K562 (cell line): ENCODE measurements at regions not wholly inside any gene's neighbourhood (a gene's known extent, or its start where the extent isn't known, plus 50 kb on each side); places are given as distances from the start of the nearest gene placed in this dataset.

ENCODE experiments used
- ATAC-seq: fragments of 200-7000 bp; cut with Tn5 transposase; 3 replicates; pipeline ENCODE4 v1.9.1; 2020; ENCODE audit warnings: moderate library complexity
- BruUV-seq: library from RNA; stranded (reverse); fragments of 400-500 nt; replicated peaks from 2 replicates; lab custom pipeline; 2021; lab: Mats Ljungman, UMichigan
- CTCF ChIA-PET: fragments of 300-600 bp; formaldehyde crosslinking; extraction: SDS; loops from one replicate; lab custom pipeline; 2021; ENCODE audit warnings: low intra/inter-chr PET ratio; lab: Yijun Ruan, JAX
- POLR2A ChIA-PET: fragments of 300-600, 350-650 bp; sonication (Branson Sonifier 250); formaldehyde crosslinking; extraction: SDS; loops from one replicate; lab custom pipeline; 2021; ENCODE audit warnings: antibody characterized with exemption, inconsistent platforms; lab: Yijun Ruan, JAX
- DNase-seq, 4 experiments: peaks; one replicate each; pipeline versions ENCODE4 v3.0.0 to v3.0.0-alpha.2; 2011 to 2018; ENCODE audit warnings: low spot score in 3 of 4, mixed read lengths in 3 of 4; ENCODE audit errors: extremely low read depth in 1 of 4
- FAIRE-seq: peaks from 2 replicates; lab custom pipeline; 2011; peaks lifted over from hg19 to GRCh38; lab: Jason Lieb, UNC
- H2AFZ ChIP-seq: 2 replicates; pipeline ENCODE4 v1.6.0; 2011; ENCODE audit warnings: low read depth, low read length, control low read depth, inconsistent platforms
- H3K27ac ChIP-seq: fragments of 200-600 bp; 3 replicates; pipeline ENCODE4 v1.8.0; 2011; ENCODE audit warnings: low read depth, mild to moderate bottlenecking, control low read depth, inconsistent platforms, low read length, moderate library complexity, mixed read lengths; ENCODE audit errors: extremely low read depth
- H3K27me3 ChIP-seq, 2 experiments: fragments of 300-600 bp in 1 of 2; 2 replicates in 1 of 2; 3 replicates in 1 of 2; pipeline versions ENCODE4 v1.6.0 to v1.8.0; 2011; ENCODE audit warnings: inconsistent platforms in 2 of 2, low read length in 2 of 2, mild to moderate bottlenecking in 1 of 2, mixed read lengths in 1 of 2, moderate library complexity in 1 of 2; ENCODE audit not compliant: control insufficient read depth in 2 of 2, insufficient read depth in 2 of 2
- H3K36me3 ChIP-seq: fragments of 300-600 bp; 3 replicates; pipeline ENCODE4 v1.8.0; 2011; ENCODE audit warnings: mild to moderate bottlenecking, low read length, inconsistent platforms; ENCODE audit not compliant: control insufficient read depth, insufficient read depth
- H3K4me1 ChIP-seq, 2 experiments: fragments of 200-600 bp in 1 of 2; replicated peaks in 1 of 2; 2 replicates in 1 of 2; 3 replicates in 1 of 2; pipeline versions ENCODE4 v1.5.1 to v1.8.0; 2011; ENCODE audit warnings: inconsistent platforms in 2 of 2, low read length in 2 of 2, mild to moderate bottlenecking in 1 of 2, mixed read lengths in 1 of 2, moderate library complexity in 1 of 2; ENCODE audit not compliant: control insufficient read depth in 2 of 2, insufficient read depth in 2 of 2
- H3K4me2 ChIP-seq: 2 replicates; pipeline ENCODE4 v1.6.1; 2011; ENCODE audit warnings: low read length, control low read depth, inconsistent platforms, mixed read lengths; ENCODE audit not compliant: insufficient read depth
- H3K4me3 ChIP-seq: fragments of 200-600 bp; sonication (generic), shearing (Covaris generic); 2 replicates; pipeline ENCODE4 v1.5.1; 2016; ENCODE audit warnings: control low read depth, inconsistent platforms
- H3K79me2 ChIP-seq: fragments of 200-600 bp; 3 replicates; pipeline ENCODE4 v1.8.0; 2011; ENCODE audit warnings: low read length, inconsistent platforms; ENCODE audit not compliant: control insufficient read depth, insufficient read depth
- H3K9ac ChIP-seq, 2 experiments: 2 replicates each; pipeline versions ENCODE4 v1.6.0 to v1.6.1; 2011; ENCODE audit warnings: low read depth in 2 of 2, low read length in 2 of 2, control low read depth in 1 of 2, inconsistent platforms in 1 of 2, mild to moderate bottlenecking in 1 of 2, mixed read lengths in 1 of 2; ENCODE audit not compliant: insufficient read depth in 1 of 2
- H3K9me1 ChIP-seq: one replicate; pipeline ENCODE4 v1.6.0; 2011; ENCODE audit warnings: inconsistent platforms, mild to moderate bottlenecking, low read length, moderate library complexity; ENCODE audit not compliant: control insufficient read depth, insufficient read depth
- H3K9me3 ChIP-seq: replicated peaks from 2 replicates; pipeline ENCODE4 v1.5.1; 2011; ENCODE audit warnings: low read depth, low read length, inconsistent platforms; ENCODE audit not compliant: control insufficient read depth, insufficient read depth
- H4K20me1 ChIP-seq: replicated peaks from 2 replicates; pipeline ENCODE4 v1.6.1; 2011; ENCODE audit warnings: low read length, inconsistent platforms, mixed read lengths; ENCODE audit not compliant: control insufficient read depth, insufficient read depth
- CEBPZ ChIP-seq: fragments of 150-350 bp; IDR thresholded peaks from 2 replicates; pipeline ENCODE4 v1.6.1; 2014; ENCODE audit warnings: low read depth, mild to moderate bottlenecking, low read length, borderline replicate concordance
- CHD4 ChIP-seq: fragments of 200-600 bp; sonication (generic); IDR thresholded peaks from 3 replicates; pipeline ENCODE4 v1.6.1; 2012; ENCODE audit warnings: low read depth, mild to moderate bottlenecking, mixed read lengths, low read length, inconsistent platforms; ENCODE audit not compliant: insufficient read depth, insufficient replicate concordance, poor library complexity, severe bottlenecking
- GTF2F1 ChIP-seq: IDR thresholded peaks from 2 replicates; pipeline ENCODE4 v1.6.1; 2011; ENCODE audit warnings: low read depth, low read length, improper control_type of control experiment
- HDAC6 ChIP-seq: IDR thresholded peaks from 2 replicates; pipeline ENCODE4 v1.6.1; 2012; ENCODE audit warnings: low read depth, mild to moderate bottlenecking, control low read depth, inconsistent platforms, low read length, moderate library complexity
- KLF10 ChIP-seq: fragments of 250-450 bp; sonication (Bioruptor Pico); IDR thresholded peaks from 2 replicates; pipeline ENCODE4 v1.6.1; 2021; ENCODE audit warnings: matching md5 sums
- THRAP3 ChIP-seq: fragments of 450-650 bp; IDR thresholded peaks from 2 replicates; pipeline ENCODE4 v1.6.1; 2016; ENCODE audit warnings: mild to moderate bottlenecking, inconsistent platforms, borderline replicate concordance
- YY1 ChIP-seq, 3 experiments: IDR thresholded peaks; 2 replicates each; pipeline ENCODE4 v1.6.1; 2011; ENCODE audit warnings: low read length in 2 of 3, mild to moderate bottlenecking in 2 of 3, moderate library complexity in 2 of 3, borderline replicate concordance in 1 of 3, control low read depth in 1 of 3, low read depth in 1 of 3; ENCODE audit not compliant: insufficient read depth in 3 of 3, insufficient replicate concordance in 2 of 3, control insufficient read depth in 1 of 3, insufficient read length in 1 of 3; ENCODE audit errors: extremely low read depth in 1 of 3
- ZNF76 ChIP-seq: fragments of 250-450 bp; sonication (Bioruptor Pico); IDR thresholded peaks from 2 replicates; pipeline ENCODE4 v1.4.0; 2020; ENCODE audit warnings: mild to moderate bottlenecking, moderate library complexity, borderline replicate concordance
- WGBS: fragments of 100-300 bp; shearing (Covaris generic); methylation state at CpG from one replicate; pipeline ENCODE4 v1.1.6; 2016; ENCODE audit warnings: low coverage, mixed read lengths; ENCODE audit not compliant: insufficient coverage; ENCODE audit errors: missing lambda C conversion rate; 5-methylcytosine and 5-hydroxymethylcytosine counted together
- in situ Hi-C: fragments of 300-500 bp; cut with MboI; formaldehyde crosslinking; loops from 4 replicates; pipeline ENCODE4 v1.15.0; 2018; ENCODE audit warnings: inconsistent platforms, mixed read lengths
- intact Hi-C: fragments of 100-400 bp; cut with micrococcal nuclease; formaldehyde crosslinking; loops from 2 replicates; pipeline ENCODE4 v1.14.2; 2022
- TF ChIP-seq, protein P1 (sequence below): fragments of 450-650 bp; formaldehyde crosslinking; IDR thresholded peaks from 2 replicates; pipeline ENCODE4 v1.4.0; 2020; ENCODE audit warnings: mild to moderate bottlenecking, moderate library complexity
- TF ChIP-seq, protein P2 (sequence below): sonication (generic); formaldehyde crosslinking; IDR thresholded peaks from 2 replicates; pipeline ENCODE4 v1.8.1; 2023; ENCODE audit warnings: missing genetic modification reagents, mild to moderate bottlenecking, borderline replicate concordance
- TF ChIP-seq, protein P3 (sequence below): sonication (generic); formaldehyde crosslinking; IDR thresholded peaks from 2 replicates; pipeline ENCODE4 v1.8.0; 2022; ENCODE audit warnings: mild to moderate bottlenecking, missing genetic modification reagents

- intact Hi-C loops = no loop called here
- H3K4me1 ChIP-seq = no peaks in the 10 kb centered on the region
- H3K4me2 ChIP-seq = no peak overlapping the region
- no peaks in the 10 kb centered on the region for H3K9me1 ChIP-seq
- no peak overlapping the region for H3K9ac ChIP-seq
- H3K79me2 ChIP-seq = no peaks in the 10 kb centered on the region
- H3K4me3 ChIP-seq = no peak overlapping the region
- WGBS = 4% methylated on average over 4 of the region's 4 CpGs
- DNase-seq (no peak), FAIRE-seq (no peak), ATAC-seq (no peak)
- H3K27ac ChIP-seq = no peak overlapping the region
- no peaks in the 10 kb centered on the region for H4K20me1 ChIP-seq
- no peak overlapping the region for H2AFZ ChIP-seq
- in situ Hi-C loops = no loop called here
- no peaks in the 10 kb centered on the region for H3K36me3 ChIP-seq
- no peaks in the 10 kb centered on the region for H3K9me3 ChIP-seq
- POLR2A ChIA-PET = no interaction called here
- CTCF ChIA-PET = no interaction called here
- no TSS peak for BruUV-seq
- TF ChIP-seq HDAC6 = no peak
- TF ChIP-seq CHD4 = no peak
- TF ChIP-seq YY1 (IDR thresholded peaks at IDR 0.05; ENCODE audit: borderline replicate concordance in 1 of 3, control insufficient read depth in 1 of 3, extremely low read depth in 1 of 3, insufficient read depth in 3 of 3, insufficient read length in 1 of 3, insufficient replicate concordance in 2 of 3, low read depth in 1 of 3, low read length in 2 of 3) = no peak
- TF ChIP-seq, protein P1, sequence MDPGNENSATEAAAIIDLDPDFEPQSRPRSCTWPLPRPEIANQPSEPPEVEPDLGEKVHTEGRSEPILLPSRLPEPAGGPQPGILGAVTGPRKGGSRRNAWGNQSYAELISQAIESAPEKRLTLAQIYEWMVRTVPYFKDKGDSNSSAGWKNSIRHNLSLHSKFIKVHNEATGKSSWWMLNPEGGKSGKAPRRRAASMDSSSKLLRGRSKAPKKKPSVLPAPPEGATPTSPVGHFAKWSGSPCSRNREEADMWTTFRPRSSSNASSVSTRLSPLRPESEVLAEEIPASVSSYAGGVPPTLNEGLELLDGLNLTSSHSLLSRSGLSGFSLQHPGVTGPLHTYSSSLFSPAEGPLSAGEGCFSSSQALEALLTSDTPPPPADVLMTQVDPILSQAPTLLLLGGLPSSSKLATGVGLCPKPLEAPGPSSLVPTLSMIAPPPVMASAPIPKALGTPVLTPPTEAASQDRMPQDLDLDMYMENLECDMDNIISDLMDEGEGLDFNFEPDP = no peak
- TF ChIP-seq ZNF76 (CRISPR knock-in tag) = no peak
- TF ChIP-seq, protein P2, sequence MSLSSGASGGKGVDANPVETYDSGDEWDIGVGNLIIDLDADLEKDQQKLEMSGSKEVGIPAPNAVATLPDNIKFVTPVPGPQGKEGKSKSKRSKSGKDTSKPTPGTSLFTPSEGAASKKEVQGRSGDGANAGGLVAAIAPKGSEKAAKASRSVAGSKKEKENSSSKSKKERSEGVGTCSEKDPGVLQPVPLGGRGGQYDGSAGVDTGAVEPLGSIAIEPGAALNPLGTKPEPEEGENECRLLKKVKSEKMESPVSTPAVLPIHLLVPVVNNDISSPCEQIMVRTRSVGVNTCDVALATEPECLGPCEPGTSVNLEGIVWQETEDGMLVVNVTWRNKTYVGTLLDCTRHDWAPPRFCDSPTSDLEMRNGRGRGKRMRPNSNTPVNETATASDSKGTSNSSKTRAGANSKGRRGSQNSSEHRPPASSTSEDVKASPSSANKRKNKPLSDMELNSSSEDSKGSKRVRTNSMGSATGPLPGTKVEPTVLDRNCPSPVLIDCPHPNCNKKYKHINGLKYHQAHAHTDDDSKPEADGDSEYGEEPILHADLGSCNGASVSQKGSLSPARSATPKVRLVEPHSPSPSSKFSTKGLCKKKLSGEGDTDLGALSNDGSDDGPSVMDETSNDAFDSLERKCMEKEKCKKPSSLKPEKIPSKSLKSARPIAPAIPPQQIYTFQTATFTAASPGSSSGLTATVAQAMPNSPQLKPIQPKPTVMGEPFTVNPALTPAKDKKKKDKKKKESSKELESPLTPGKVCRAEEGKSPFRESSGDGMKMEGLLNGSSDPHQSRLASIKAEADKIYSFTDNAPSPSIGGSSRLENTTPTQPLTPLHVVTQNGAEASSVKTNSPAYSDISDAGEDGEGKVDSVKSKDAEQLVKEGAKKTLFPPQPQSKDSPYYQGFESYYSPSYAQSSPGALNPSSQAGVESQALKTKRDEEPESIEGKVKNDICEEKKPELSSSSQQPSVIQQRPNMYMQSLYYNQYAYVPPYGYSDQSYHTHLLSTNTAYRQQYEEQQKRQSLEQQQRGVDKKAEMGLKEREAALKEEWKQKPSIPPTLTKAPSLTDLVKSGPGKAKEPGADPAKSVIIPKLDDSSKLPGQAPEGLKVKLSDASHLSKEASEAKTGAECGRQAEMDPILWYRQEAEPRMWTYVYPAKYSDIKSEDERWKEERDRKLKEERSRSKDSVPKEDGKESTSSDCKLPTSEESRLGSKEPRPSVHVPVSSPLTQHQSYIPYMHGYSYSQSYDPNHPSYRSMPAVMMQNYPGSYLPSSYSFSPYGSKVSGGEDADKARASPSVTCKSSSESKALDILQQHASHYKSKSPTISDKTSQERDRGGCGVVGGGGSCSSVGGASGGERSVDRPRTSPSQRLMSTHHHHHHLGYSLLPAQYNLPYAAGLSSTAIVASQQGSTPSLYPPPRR (CRISPR knock-in tag) = no peak
- TF ChIP-seq, protein P3, sequence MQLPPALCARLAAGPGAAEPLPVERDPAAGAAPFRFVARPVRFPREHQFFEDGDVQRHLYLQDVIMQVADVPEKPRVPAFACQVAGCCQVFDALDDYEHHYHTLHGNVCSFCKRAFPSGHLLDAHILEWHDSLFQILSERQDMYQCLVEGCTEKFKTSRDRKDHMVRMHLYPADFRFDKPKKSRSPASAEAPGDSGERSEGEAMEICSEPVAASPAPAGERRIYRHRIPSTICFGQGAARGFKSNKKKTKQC (CRISPR knock-in tag) = no peak
- no peak for TF ChIP-seq GTF2F1
- no peak for TF ChIP-seq KLF10 (CRISPR knock-in tag)
- TF ChIP-seq CEBPZ = no peak
- no peak for TF ChIP-seq THRAP3
- TF ChIP-seq, all 486 proteins: peak for 0
- no peaks in the 10 kb centered on the region; a peak in 1 of 5 replicates for H3K27me3 ChIP-seq
Measured at GRCh38 chr20:60070791-60071190, 112.6 kb downstream of the CDH26 start.
